VCaP (cell line): ENCODE measurements at regions not wholly inside any gene's neighbourhood (a gene's known extent, or its start where the extent isn't known, plus 50 kb on each side); places are given as distances from the start of the nearest gene placed in this dataset.

Experiments used
- H3K27ac ChIP-seq: fragments of 450-650 bp; 2 replicates; pipeline ENCODE4 v1.5.1; 2017
- CTCF ChIP-seq: fragments of 450-650 bp; conservative IDR thresholded peaks from 2 replicates; pipeline ENCODE4 v1.5.1; 2017; ENCODE audit warnings: mild to moderate bottlenecking, moderate library complexity

DNA sequence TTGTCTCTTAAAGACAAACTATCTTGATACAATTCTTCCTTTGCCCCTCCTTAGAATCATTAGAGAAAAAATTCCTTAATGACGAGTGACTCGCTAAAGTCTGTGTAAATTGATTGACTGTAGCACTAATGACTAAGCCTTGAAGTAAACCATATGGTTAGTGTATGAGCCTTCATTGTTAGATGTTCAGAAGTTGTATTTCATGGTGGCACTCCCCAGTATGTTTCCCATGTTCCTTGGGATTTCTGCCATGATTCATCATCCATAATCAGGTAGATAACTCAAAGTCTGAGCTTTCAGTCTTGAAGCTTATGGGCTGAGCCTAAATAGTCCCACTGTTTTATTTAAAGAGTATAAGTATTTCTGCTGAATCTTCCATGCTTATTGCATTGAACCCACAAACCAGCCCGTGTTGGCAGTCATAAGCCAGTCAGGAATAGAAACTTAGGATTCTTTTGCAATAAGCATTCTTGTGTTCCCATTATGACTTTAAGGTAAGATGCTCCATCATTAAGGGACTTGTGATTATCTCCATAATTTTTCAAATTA lies 371.2 kb upstream of the RARB start:
- TF ChIP-seq CTCF, result no peak
- H3K27ac ChIP-seq, result no peak overlapping the region

- no peak overlapping the region for H3K27ac ChIP-seq
- TF ChIP-seq CTCF, result no peak
Measured at GRCh38 chr3:25057379-25057778, 370.7 kb upstream of the RARB start.

DNA sequence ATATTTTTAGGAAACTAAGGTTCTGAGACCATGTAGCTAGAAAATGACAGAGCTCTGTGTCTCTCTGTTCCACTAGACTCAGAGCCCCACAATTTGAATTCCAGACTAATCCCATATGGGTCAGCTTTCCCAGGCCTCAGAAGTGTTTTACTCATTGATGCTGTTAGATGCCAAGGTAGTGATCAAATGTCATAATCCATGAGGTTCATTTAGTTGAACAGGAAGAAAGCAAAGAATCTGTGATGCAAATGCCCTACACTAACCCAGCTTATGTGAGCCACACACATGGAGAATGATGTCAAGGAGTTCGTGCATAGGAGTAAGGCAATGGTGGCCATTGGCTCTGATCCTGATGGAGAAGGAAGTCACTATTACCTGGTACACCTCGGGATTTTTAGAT lies 363.4 kb upstream of the RARB start:
- H3K27ac ChIP-seq, result no peak overlapping the region
- TF ChIP-seq CTCF, result no peak

- TF ChIP-seq CTCF, result no peak
Measured at GRCh38 chr3:25069970-25070369, 358.1 kb upstream of the RARB start.

GRCh38 chr3:25071846-25072245 lies 356.2 kb upstream of the RARB start:
- H3K27ac ChIP-seq, result no peak overlapping the region
- TF ChIP-seq CTCF, result no peak

More at GRCh38 chr3:25069970-25070369, 358.1 kb upstream of the RARB start:
- no peak overlapping the region for H3K27ac ChIP-seq

DNA sequence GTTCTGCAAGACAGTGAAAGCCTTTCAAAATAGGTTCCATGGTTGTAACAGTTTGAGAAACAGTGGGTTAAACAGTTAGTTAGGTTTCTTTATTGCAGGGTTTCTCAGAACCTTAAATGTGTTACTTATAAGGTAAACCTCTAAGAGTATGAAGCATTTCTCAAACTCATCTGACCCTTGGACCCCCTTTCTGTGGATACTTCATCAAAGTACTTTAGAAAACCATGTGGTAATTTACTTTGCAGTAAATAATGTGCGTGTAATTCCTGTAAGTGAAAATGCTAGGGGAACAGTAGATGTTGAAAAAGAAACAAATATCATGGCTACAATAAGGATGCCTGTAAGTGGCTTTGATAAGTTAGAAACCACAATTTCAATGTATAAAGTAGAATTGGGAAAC lies 354.6 kb upstream of the RARB start:
- no peak for TF ChIP-seq CTCF
- H3K27ac ChIP-seq, result no peak overlapping the region

DNA sequence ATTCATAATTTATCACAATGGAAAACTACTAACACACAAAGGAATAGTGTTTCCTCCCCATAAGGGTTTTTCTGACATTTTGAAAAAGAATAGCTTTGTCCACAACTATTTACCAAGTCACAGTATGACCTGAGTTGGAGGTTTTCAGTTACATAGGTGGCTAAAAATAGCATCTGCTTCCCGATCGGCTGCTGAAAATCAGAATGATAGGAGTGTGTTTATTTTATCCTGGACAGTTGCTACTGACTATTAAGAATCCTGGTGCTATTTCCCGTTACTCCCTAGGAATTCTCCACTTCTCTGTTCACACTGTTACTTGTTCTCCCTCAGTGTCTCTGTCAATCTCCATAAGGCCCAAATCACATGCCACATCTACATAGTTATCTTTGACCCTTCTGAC lies 353.9 kb upstream of the RARB start:
- TF ChIP-seq CTCF, result no peak
- no peak overlapping the region for H3K27ac ChIP-seq
